HCT116 (cell line): ENCODE measurements at regions not wholly inside any gene's neighbourhood (a gene's known extent, or its start where the extent isn't known, plus 50 kb on each side); places are given as distances from the start of the nearest gene placed in this dataset.

Source experiments
- ATAC-seq: fragments of 200-7000 bp; cut with Tn5 transposase; 2 replicates; pipeline ENCODE4 v1.9.1; 2020; ENCODE audit warnings: mild to moderate bottlenecking, moderate library complexity
- BruUV-seq: library from RNA; stranded (reverse); fragments of 400-500 nt; replicated peaks from 2 replicates; lab custom pipeline; 2021; lab: Mats Ljungman, UMichigan
- CTCF ChIA-PET: fragments of 300-600 bp; sonication (Branson Sonifier 250); formaldehyde crosslinking; loops from one replicate; lab custom pipeline; 2021; ENCODE audit warnings: antibody characterized with exemption; lab: Charles Lee
- POLR2A ChIA-PET: fragments of 300-600, 350-600 bp; sonication (Branson Sonifier 250); formaldehyde crosslinking; loops from one replicate; lab custom pipeline; 2021; ENCODE audit warnings: antibody characterized with exemption; lab: Charles Lee
- RAD21 ChIA-PET, 2 experiments: fragments of 300-600 bp; sonication (Branson Sonifier 250); formaldehyde crosslinking; loops; one replicate each; lab custom pipeline; 2023; ENCODE audit warnings: low total read pairs in 2 of 2; ENCODE audit not compliant: uncharacterized antibody in 2 of 2, unreplicated experiment in 2 of 2, low non-redundant PET in 1 of 2; lab: Charles Lee
- DNase-seq: peaks from one replicate; pipeline ENCODE4 v3.0.0-alpha.2; 2010; ENCODE audit warnings: low read depth, low spot score
- H2AFZ ChIP-seq: fragments of 200-600 bp; shearing (Covaris generic), sonication (generic); 2 replicates; pipeline ENCODE4 v1.6.1; 2017; ENCODE audit warnings: low read depth, mixed run types, mixed read lengths, antibody characterized with exemption, low read length; ENCODE audit not compliant: poor library complexity, severe bottlenecking
- H3K27ac ChIP-seq: 2 replicates; pipeline ENCODE4 v1.5.1; 2012; ENCODE audit warnings: low read depth, low read length
- H3K27me3 ChIP-seq: fragments of 200-600 bp; sonication (generic); 2 replicates; pipeline ENCODE4 v1.6.1; 2016; ENCODE audit warnings: mixed run types, low read length, mixed read lengths; ENCODE audit not compliant: insufficient read depth
- H3K36me3 ChIP-seq, 2 experiments: fragments of 200-500 bp in 1 of 2; fragments of 200-600 bp in 1 of 2; sonication (Bioruptor generic) in 1 of 2; sonication (generic) in 1 of 2; 2 replicates each; pipeline versions ENCODE4 v1.5.1 to v1.6.1; 2014 to 2016; ENCODE audit warnings: low read length in 2 of 2, inconsistent platforms in 1 of 2, mixed read lengths in 1 of 2, mixed run types in 1 of 2; ENCODE audit not compliant: insufficient read depth in 2 of 2, control insufficient read depth in 1 of 2
- H3K4me1 ChIP-seq, 2 experiments: fragments of 200-600 bp in 1 of 2; sonication (generic) in 1 of 2; 2 replicates each; pipeline versions ENCODE4 v1.5.1 to v1.6.1; 2012 to 2017; ENCODE audit warnings: low read length in 2 of 2, inconsistent platforms in 1 of 2, mild to moderate bottlenecking in 1 of 2, mixed read lengths in 1 of 2, mixed run types in 1 of 2, moderate library complexity in 1 of 2; ENCODE audit not compliant: insufficient read depth in 2 of 2, control insufficient read depth in 1 of 2
- H3K4me2 ChIP-seq: fragments of 200-600 bp; sonication (generic); 2 replicates; pipeline ENCODE4 v1.6.1; 2017; ENCODE audit warnings: mixed run types, low read length, mixed read lengths
- H3K4me3 ChIP-seq, 2 experiments: fragments of 200-600 bp in 1 of 2; sonication (generic) in 1 of 2; replicated peaks in 1 of 2; 2 replicates each; pipeline ENCODE4 v1.5.1; 2011 to 2016; ENCODE audit warnings: low read length in 2 of 2, control low read depth in 1 of 2, low read depth in 1 of 2, mild to moderate bottlenecking in 1 of 2, mixed read lengths in 1 of 2, mixed run types in 1 of 2
- H3K79me2 ChIP-seq: fragments of 200-600 bp; sonication (generic); 2 replicates; pipeline ENCODE4 v1.6.1; 2017; ENCODE audit warnings: mild to moderate bottlenecking, mixed run types, low read length, moderate library complexity, mixed read lengths; ENCODE audit not compliant: insufficient read depth
- H3K9ac ChIP-seq: fragments of 200-600 bp; sonication (generic); 2 replicates; pipeline ENCODE4 v1.6.1; 2016; ENCODE audit warnings: low read length, mixed read lengths
- H3K9me2 ChIP-seq: fragments of 200-600 bp; sonication (generic), shearing (Covaris generic); 2 replicates; pipeline ENCODE4 v1.6.1; 2017; ENCODE audit warnings: mixed run types, mild to moderate bottlenecking, moderate library complexity; ENCODE audit not compliant: insufficient read depth
- H3K9me3 ChIP-seq, 2 experiments: fragments of 200-500 bp in 1 of 2; fragments of 200-600 bp in 1 of 2; sonication (Bioruptor generic) in 1 of 2; sonication (generic) in 1 of 2; 2 replicates each; pipeline ENCODE4 v1.6.1; 2014 to 2017; ENCODE audit warnings: low read length in 2 of 2, mixed read lengths in 2 of 2, inconsistent platforms in 1 of 2, low read depth in 1 of 2, mild to moderate bottlenecking in 1 of 2, mixed run types in 1 of 2, moderate library complexity in 1 of 2; ENCODE audit not compliant: control insufficient read depth in 1 of 2, insufficient read depth in 1 of 2
- H4K20me1 ChIP-seq: fragments of 200-600 bp; sonication (generic), shearing (Covaris generic); 2 replicates; pipeline ENCODE4 v1.6.1; 2017; ENCODE audit warnings: mixed run types, mild to moderate bottlenecking, moderate library complexity; ENCODE audit not compliant: insufficient read depth
- EZH2phosphoT487 ChIP-seq: fragments of 200-600 bp; IDR thresholded peaks from 2 replicates; pipeline ENCODE4 v1.6.1; 2018; ENCODE audit warnings: antibody characterized with exemption, borderline replicate concordance
- POLR2AphosphoS5 ChIP-seq: IDR thresholded peaks from 2 replicates; pipeline ENCODE4 v1.6.1; 2011; ENCODE audit warnings: mild to moderate bottlenecking, low read depth, low read length, moderate library complexity
- intact Hi-C: fragments of 100-400 bp; cut with micrococcal nuclease; formaldehyde crosslinking; loops from 2 replicates; pipeline ENCODE4 v1.10.0; 2022
- TF ChIP-seq, protein P1 (sequence below), 3 experiments: fragments of 200-600 bp in 1 of 3; sonication (generic) in 1 of 3; IDR thresholded peaks in 2 of 3; conservative IDR thresholded peaks in 1 of 3; 2 replicates each; pipeline ENCODE4 v1.5.1; 2012 to 2017; ENCODE audit warnings: low read depth in 2 of 3, low read length in 2 of 3, antibody characterized with exemption in 1 of 3, borderline replicate concordance in 1 of 3, control low read depth in 1 of 3, mild to moderate bottlenecking in 1 of 3, mixed read lengths in 1 of 3, mixed run types in 1 of 3, moderate library complexity in 1 of 3; ENCODE audit not compliant: insufficient read depth in 1 of 3

DNA sequence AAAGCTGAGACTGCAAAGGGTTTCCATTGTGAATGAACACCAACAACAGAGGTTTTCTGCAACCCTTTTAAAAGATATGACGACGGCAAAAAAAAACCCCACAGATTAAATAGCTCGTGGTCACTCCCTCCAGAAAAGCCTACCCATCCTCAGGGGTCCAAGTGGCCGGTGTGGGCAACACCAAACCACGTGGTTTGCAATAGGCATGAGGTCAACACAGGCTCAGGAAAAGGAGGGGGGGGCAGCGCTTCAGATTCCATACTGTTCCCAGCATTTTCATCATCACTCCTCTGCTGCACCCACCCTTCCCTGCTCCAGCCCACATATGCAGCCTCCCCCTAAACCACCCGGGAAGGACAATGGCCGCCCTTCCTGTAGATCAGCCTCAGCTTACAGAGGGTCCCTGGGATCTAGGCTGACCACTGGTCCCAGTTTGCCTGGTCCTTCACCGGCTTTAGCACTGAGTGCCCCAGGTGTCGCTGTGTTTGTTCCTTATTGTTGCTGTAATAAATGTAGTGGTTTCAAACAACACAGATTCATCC, 122.8 kb upstream of the PHACTR3 start:
- CTCF ChIA-PET: interaction anchor here (1.5 kb wide), 1 partner anchor 14 kb away, joined by 3 read pairs; no protein-coding TSS in a partner anchor
- no peak for ATAC-seq

More for the DNA sequence above, 122.8 kb upstream of the PHACTR3 start:
- no TSS peak for BruUV-seq
- Histone ChIP-seq H3K4me1 (no peaks in the 10 kb centered on the region), H3K27ac (no peak overlapping the region), H2AFZ (no peak overlapping the region), H3K9me2 (no peaks in the 10 kb centered on the region), H3K36me3 (no peaks in the 10 kb centered on the region), H3K4me2 (no peak overlapping the region), H4K20me1 (no peaks in the 10 kb centered on the region), H3K9me3 (no peaks in the 10 kb centered on the region), H3K9ac (no peak overlapping the region), H3K79me2 (no peaks in the 10 kb centered on the region), H3K4me3 (no peak overlapping the region), H3K27me3 (peaks cover 40% of the 10 kb centered on the region)
- DNase-seq: no peak
- intact Hi-C loops: no loop called here
- ChIA-PET RAD21 (no interaction called here), POLR2A (interaction anchor here (1.0 kb wide), 1 partner anchor 11 kb away, joined by 4 read pairs; no protein-coding TSS in a partner anchor)
- no peak for TF ChIP-seq EZH2phosphoT487
- TF ChIP-seq, protein P1, sequence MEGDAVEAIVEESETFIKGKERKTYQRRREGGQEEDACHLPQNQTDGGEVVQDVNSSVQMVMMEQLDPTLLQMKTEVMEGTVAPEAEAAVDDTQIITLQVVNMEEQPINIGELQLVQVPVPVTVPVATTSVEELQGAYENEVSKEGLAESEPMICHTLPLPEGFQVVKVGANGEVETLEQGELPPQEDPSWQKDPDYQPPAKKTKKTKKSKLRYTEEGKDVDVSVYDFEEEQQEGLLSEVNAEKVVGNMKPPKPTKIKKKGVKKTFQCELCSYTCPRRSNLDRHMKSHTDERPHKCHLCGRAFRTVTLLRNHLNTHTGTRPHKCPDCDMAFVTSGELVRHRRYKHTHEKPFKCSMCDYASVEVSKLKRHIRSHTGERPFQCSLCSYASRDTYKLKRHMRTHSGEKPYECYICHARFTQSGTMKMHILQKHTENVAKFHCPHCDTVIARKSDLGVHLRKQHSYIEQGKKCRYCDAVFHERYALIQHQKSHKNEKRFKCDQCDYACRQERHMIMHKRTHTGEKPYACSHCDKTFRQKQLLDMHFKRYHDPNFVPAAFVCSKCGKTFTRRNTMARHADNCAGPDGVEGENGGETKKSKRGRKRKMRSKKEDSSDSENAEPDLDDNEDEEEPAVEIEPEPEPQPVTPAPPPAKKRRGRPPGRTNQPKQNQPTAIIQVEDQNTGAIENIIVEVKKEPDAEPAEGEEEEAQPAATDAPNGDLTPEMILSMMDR (IDR thresholded peaks at IDR 0.05 in 2 of 3, conservative IDR thresholded peaks at IDR 0.05 in 1 of 3; ENCODE audit: borderline replicate concordance in 1 of 3, insufficient read depth in 1 of 3, low read depth in 2 of 3, low read length in 2 of 3): no peak
- no peak for TF ChIP-seq POLR2AphosphoS5
